ENCODE measurements at regions not wholly inside any gene's neighbourhood (a gene's known extent, or its start where the extent isn't known, plus 50 kb on each side); places are given as distances from the start of the nearest gene placed in this dataset.

DNA sequence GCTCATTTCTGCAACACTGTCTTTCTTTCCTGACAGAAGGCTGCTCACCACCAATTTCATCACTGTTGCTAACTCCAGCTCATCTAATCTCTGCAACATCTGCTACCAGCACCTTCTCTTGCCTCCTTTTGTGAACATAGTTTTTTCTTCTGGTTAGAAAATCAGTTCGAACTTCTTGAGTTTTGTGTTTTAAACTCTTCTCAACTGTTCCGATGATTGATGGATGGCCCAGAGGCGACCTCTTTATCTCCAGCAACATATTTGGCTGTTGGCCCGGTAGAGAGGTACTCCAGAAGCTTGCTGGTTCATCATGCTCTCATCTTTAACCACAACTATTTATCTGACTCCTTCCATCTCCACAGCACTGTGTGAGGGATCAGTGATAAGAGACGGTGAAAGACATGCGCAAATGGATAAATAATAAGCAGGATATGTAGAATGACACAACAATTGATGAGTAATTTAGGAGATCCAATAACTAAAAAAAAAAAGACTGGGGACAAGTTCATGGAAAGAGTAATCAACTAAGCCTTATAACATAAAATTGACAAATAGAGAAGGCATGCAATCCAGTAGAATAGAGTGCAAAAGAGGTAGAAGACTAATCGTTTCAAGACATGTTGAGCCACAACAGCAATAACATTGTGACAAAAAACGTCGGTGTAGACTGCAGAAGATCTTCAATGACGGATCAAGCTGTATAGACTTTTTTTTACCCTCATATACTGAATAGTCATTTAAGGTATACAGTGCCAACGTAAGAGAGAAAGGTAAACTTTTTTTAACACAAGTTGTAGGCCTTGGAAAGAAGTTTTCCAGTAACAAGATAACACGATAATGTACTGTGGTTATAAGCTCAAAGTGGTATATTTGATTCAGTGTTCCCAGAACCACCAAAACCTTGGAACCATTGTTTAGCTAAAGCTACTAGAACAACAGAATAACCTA is 152.2 kb downstream of the CRPPA start (continued):
- TF ChIP-seq FOXK2 (conservative IDR thresholded peaks at IDR 0.05 in 1 of 2, IDR thresholded peaks at IDR 0.05 in 1 of 2; ENCODE audit: low read depth in 2 of 2) (peak; percentile 40 to 44; a peak in 2 of 4 replicates), PRMT5 (CRISPR knock-in tag; IDR thresholded peaks at IDR 0.05) (no peak), NCOA4 (IDR thresholded peaks at IDR 0.05; ENCODE audit: partially characterized antibody) (peak; percentile 73), CBFB (CRISPR knock-in tag; IDR thresholded peaks at IDR 0.05) (peak; percentile 98), NR4A1 (CRISPR knock-in tag; IDR thresholded peaks at IDR 0.05) (no peak), NR4A1 (tag; IDR thresholded peaks at IDR 0.05) (peak; percentile 94), SRSF1 (IDR thresholded peaks at IDR 0.05; ENCODE audit: low read depth, low read length) (no peak), PCBP1 (IDR thresholded peaks at IDR 0.05; ENCODE audit: low read depth, low read length, poor library complexity, severe bottlenecking) (no peak), JUND (IDR thresholded peaks at IDR 0.05; ENCODE audit: borderline replicate concordance, low read depth, low read length) (peak; percentile 86), JUND (tag; IDR thresholded peaks at IDR 0.05; ENCODE audit: borderline replicate concordance, low read depth, low read length) (peak; percentile 84; the same call in 2 of the 3 replicates), GABPB1 (CRISPR knock-in tag; IDR thresholded peaks at IDR 0.05) (peak; percentile 58; the same call in 1 of the 2 replicates), ZNF384 (IDR thresholded peaks at IDR 0.05; ENCODE audit: low read depth, low read length) (peak; percentile 83), TBL1XR1 (IDR thresholded peaks at IDR 0.05; ENCODE audit: low read length in 2 of 2) (peak; percentile 91 to 97), HMG20A (CRISPR knock-in tag; conservative IDR thresholded peaks at IDR 0.05) (no peak), POLR2AphosphoS2 (IDR thresholded peaks at IDR 0.05; ENCODE audit: low read length) (0 out of 2 replicates have a peak, but pooled peaks have one; percentile 37)
- TF ChIP-seq, protein P1, sequence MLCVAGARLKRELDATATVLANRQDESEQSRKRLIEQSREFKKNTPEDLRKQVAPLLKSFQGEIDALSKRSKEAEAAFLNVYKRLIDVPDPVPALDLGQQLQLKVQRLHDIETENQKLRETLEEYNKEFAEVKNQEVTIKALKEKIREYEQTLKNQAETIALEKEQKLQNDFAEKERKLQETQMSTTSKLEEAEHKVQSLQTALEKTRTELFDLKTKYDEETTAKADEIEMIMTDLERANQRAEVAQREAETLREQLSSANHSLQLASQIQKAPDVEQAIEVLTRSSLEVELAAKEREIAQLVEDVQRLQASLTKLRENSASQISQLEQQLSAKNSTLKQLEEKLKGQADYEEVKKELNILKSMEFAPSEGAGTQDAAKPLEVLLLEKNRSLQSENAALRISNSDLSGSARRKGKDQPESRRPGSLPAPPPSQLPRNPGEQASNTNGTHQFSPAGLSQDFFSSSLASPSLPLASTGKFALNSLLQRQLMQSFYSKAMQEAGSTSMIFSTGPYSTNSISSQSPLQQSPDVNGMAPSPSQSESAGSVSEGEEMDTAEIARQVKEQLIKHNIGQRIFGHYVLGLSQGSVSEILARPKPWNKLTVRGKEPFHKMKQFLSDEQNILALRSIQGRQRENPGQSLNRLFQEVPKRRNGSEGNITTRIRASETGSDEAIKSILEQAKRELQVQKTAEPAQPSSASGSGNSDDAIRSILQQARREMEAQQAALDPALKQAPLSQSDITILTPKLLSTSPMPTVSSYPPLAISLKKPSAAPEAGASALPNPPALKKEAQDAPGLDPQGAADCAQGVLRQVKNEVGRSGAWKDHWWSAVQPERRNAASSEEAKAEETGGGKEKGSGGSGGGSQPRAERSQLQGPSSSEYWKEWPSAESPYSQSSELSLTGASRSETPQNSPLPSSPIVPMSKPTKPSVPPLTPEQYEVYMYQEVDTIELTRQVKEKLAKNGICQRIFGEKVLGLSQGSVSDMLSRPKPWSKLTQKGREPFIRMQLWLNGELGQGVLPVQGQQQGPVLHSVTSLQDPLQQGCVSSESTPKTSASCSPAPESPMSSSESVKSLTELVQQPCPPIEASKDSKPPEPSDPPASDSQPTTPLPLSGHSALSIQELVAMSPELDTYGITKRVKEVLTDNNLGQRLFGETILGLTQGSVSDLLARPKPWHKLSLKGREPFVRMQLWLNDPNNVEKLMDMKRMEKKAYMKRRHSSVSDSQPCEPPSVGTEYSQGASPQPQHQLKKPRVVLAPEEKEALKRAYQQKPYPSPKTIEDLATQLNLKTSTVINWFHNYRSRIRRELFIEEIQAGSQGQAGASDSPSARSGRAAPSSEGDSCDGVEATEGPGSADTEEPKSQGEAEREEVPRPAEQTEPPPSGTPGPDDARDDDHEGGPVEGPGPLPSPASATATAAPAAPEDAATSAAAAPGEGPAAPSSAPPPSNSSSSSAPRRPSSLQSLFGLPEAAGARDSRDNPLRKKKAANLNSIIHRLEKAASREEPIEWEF (CRISPR knock-in tag; IDR thresholded peaks at IDR 0.05): peak; percentile 97
- TF ChIP-seq, protein P2, sequence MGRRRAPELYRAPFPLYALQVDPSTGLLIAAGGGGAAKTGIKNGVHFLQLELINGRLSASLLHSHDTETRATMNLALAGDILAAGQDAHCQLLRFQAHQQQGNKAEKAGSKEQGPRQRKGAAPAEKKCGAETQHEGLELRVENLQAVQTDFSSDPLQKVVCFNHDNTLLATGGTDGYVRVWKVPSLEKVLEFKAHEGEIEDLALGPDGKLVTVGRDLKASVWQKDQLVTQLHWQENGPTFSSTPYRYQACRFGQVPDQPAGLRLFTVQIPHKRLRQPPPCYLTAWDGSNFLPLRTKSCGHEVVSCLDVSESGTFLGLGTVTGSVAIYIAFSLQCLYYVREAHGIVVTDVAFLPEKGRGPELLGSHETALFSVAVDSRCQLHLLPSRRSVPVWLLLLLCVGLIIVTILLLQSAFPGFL (CRISPR knock-in tag; IDR thresholded peaks at IDR 0.05): no peak
- TF ChIP-seq, protein P3, sequence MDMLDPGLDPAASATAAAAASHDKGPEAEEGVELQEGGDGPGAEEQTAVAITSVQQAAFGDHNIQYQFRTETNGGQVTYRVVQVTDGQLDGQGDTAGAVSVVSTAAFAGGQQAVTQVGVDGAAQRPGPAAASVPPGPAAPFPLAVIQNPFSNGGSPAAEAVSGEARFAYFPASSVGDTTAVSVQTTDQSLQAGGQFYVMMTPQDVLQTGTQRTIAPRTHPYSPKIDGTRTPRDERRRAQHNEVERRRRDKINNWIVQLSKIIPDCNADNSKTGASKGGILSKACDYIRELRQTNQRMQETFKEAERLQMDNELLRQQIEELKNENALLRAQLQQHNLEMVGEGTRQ (CRISPR knock-in tag; IDR thresholded peaks at IDR 0.05): no peak
